Neural cell (in vitro differentiated cells): ENCODE measurements at regions not wholly inside any gene's neighbourhood (a gene's known extent, or its start where the extent isn't known, plus 50 kb on each side); places are given as distances from the start of the nearest gene placed in this dataset.

Experiments
- EP300 ChIP-seq: fragments of 450-650 bp; conservative IDR thresholded peaks from 2 replicates; pipeline ENCODE4 v1.6.1; 2014; ENCODE audit warnings: antibody characterized with exemption, mild to moderate bottlenecking, moderate library complexity; ENCODE audit not compliant: poor library complexity, severe bottlenecking
- POLR2AphosphoS5 ChIP-seq: IDR thresholded peaks from 2 replicates; pipeline ENCODE4 v1.6.1; 2012
- RAD21 ChIP-seq: fragments of 450-650 bp; conservative IDR thresholded peaks from 2 replicates; pipeline ENCODE4 v1.6.1; 2014; ENCODE audit warnings: antibody characterized with exemption, mild to moderate bottlenecking, moderate library complexity
- REST ChIP-seq: IDR thresholded peaks from 2 replicates; pipeline ENCODE4 v1.6.1; 2012; ENCODE audit warnings: borderline replicate concordance
- TF ChIP-seq, protein P1 (sequence below): fragments of 450-650 bp; IDR thresholded peaks from 2 replicates; pipeline ENCODE4 v1.5.1; 2014; ENCODE audit warnings: antibody characterized with exemption, mild to moderate bottlenecking, moderate library complexity; ENCODE audit not compliant: poor library complexity, severe bottlenecking

GRCh38 chr14:96629558-96630222 lies 127.5 kb downstream of the PAPOLA start:
- TF ChIP-seq, protein P1, sequence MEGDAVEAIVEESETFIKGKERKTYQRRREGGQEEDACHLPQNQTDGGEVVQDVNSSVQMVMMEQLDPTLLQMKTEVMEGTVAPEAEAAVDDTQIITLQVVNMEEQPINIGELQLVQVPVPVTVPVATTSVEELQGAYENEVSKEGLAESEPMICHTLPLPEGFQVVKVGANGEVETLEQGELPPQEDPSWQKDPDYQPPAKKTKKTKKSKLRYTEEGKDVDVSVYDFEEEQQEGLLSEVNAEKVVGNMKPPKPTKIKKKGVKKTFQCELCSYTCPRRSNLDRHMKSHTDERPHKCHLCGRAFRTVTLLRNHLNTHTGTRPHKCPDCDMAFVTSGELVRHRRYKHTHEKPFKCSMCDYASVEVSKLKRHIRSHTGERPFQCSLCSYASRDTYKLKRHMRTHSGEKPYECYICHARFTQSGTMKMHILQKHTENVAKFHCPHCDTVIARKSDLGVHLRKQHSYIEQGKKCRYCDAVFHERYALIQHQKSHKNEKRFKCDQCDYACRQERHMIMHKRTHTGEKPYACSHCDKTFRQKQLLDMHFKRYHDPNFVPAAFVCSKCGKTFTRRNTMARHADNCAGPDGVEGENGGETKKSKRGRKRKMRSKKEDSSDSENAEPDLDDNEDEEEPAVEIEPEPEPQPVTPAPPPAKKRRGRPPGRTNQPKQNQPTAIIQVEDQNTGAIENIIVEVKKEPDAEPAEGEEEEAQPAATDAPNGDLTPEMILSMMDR = no peak
- no peak for TF ChIP-seq REST
- no peak for TF ChIP-seq RAD21
- no peak for TF ChIP-seq POLR2AphosphoS5
- no peak for TF ChIP-seq EP300
